ENCODE measurements at regions not wholly inside any gene's neighbourhood (a gene's known extent, or its start where the extent isn't known, plus 50 kb on each side); places are given as distances from the start of the nearest gene placed in this dataset.

GRCh38 chr1:106978477-106979322 is 77.8 kb upstream of the PRMT6 start:
- intact Hi-C loops (cut with DNase I) = no loop called here
- ATAC-seq (no peak), DNase-seq (ENCODE audit: missing footprints) (no peak)

GRCh38 chr1:106979371-106979770 is 77.1 kb upstream of the PRMT6 start:
- ATAC-seq = no peak
- DNase-seq (ENCODE audit: missing footprints) = no peak
- intact Hi-C loops (cut with DNase I) = no loop called here

GRCh38 chr1:106980121-106980520 is 76.4 kb upstream of the PRMT6 start:
- intact Hi-C loops (cut with DNase I) = no loop called here
- no peak for ATAC-seq
- DNase-seq (ENCODE audit: missing footprints) = no peak

DNA sequence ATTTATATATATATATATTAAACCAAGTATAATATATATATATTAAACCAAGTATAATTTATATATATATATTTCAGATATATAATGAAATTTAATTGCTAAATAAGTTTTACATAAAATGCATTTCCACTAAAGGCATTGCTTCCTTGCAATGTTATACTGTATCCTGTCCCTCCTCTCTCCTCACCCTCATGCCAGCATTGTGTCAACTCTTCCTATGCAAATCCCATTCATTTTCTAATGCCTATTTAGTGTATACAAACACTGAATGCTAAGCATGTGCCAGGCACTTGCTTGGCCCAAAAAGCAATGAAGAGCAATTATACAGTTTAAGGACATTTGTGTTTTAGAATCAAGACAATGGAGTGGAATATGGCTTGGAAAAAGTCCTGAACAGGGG is 71.7 kb upstream of the PRMT6 start:
- DNase-seq (ENCODE audit: missing footprints) (no peak), ATAC-seq (no peak)
- intact Hi-C loops (cut with DNase I) = no loop called here

- no peak for DNase-seq (ENCODE audit: missing footprints)
- no peak for ATAC-seq
- intact Hi-C loops (cut with DNase I) = no loop called here
Measured at GRCh38 chr1:106986603-106987002, 69.9 kb upstream of the PRMT6 start.

- ATAC-seq (no peak), DNase-seq (ENCODE audit: missing footprints) (no peak)
- intact Hi-C loops (cut with DNase I) = no loop called here
Measured at GRCh38 chr1:106995970-106996369, 60.5 kb upstream of the PRMT6 start.

DNA sequence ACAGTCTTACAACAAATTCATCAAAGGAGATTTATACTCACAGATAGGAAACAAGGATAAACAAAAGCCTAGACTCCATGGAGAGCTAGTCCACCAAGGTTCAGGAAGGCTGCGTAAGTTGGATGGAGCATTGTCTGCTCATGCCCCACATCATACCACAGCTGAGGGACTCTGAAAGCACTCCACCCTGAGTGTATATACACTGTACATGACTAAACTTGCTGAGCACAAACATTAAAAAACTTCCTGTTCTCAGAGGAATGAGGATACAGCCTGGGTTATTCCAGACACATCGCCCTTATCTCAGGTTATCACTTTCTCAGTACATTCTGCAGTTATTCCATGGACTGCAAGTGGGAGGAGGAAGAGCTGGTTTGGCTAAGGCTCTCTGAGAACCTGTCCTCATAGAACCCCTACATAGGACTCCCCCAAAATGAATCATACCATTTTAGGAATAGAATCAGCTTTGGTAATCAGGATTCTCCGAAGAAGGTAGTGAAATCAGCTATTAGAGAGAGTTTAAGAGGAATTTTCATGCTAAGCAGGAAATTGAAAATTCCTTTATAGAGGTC is 58.0 kb upstream of the PRMT6 start:
- DNase-seq (ENCODE audit: missing footprints) = no peak
- ATAC-seq = no peak
- intact Hi-C loops (cut with DNase I) = no loop called here

DNA sequence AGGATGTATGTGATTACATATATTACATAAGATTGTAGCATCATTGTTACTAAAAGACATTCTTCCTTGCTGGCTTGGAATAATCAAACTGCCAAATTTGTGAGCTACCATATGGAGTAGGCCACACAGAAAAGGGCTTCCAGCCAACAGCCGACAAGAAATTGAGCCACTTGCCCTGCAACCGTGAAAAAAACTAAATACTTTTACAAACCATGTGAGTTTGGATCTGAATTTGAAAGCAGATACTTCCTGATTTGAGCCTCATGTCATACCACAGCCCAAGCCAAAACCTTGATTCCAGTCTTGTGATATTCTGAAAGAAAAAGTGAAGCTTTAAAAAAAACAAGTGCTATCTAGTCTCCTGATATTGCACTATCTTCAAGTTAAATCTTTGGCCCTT is 55.6 kb upstream of the PRMT6 start:
- no peak for ATAC-seq
- intact Hi-C loops (cut with DNase I) = no loop called here
- DNase-seq (ENCODE audit: missing footprints) = no peak

DNA sequence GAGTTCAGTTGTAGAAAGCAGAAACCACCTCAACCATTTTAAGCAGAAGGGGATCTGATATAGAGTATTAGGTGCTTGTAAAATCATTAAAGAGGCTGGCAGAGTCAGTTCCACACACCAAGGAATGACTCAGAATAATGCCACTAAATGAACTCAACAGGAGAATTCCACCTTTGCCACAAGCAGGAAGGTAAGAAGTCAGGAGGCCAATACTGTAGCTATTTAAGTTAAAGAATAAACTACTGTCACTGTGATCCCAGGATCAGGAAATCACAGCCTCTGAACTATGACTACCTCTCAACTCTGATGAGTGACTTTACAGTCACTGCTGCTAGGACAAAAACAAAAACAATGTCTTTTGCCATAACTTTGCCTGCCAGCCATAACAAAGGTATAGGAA is 52.5 kb upstream of the PRMT6 start:
- ATAC-seq (no peak), DNase-seq (ENCODE audit: missing footprints) (no peak)
- intact Hi-C loops (cut with DNase I) = no loop called here

DNA sequence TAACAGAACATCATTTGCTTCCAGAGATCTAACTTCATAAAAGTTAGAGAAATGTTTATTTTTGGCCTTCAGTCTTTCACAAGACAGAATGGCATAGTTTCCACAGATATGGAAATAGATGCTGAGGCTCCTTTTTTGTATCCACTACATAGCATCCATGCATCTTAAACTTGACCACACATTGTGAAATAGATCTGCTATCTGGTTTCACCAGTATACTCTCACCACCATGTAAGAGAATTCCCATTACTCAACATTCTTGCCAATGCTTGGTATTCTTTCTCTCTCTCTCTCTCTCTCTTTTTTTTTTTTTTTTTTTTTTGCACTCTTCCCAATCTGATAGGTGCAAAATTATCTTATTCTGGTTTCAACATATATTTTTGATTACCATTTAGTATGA is 52.1 kb upstream of the PRMT6 start:
- intact Hi-C loops (cut with DNase I) = no loop called here
- no peak for ATAC-seq
- no peak for DNase-seq (ENCODE audit: missing footprints)
